ENCODE measurements at regions not wholly inside any gene's neighbourhood (a gene's known extent, or its start where the extent isn't known, plus 50 kb on each side); places are given as distances from the start of the nearest gene placed in this dataset.

- TF ChIP-seq CTCF (IDR thresholded peaks at IDR 0.05; ENCODE audit: low read depth, low read length, poor library complexity, severe bottlenecking), result no peak
- no peak for TF ChIP-seq EZH2phosphoT487 (IDR thresholded peaks at IDR 0.05; ENCODE audit: borderline replicate concordance, low read length)
Measured at GRCh38 chr4:151584101-151584500, 175.1 kb downstream of the FHIP1A start.
